IMR-90 (cell line): ENCODE measurements at regions not wholly inside any gene's neighbourhood (a gene's known extent, or its start where the extent isn't known, plus 50 kb on each side); places are given as distances from the start of the nearest gene placed in this dataset.

Experiments used
- ATAC-seq: fragments of 200-7000 bp; cut with Tn5 transposase; 2 replicates; pipeline ENCODE4 v1.9.1; 2020; ENCODE audit warnings: low read depth, mild to moderate bottlenecking, moderate library complexity
- BruUV-seq: library from RNA; stranded (reverse); fragments of 400-500 nt; replicated peaks from 2 replicates; lab custom pipeline; 2021; lab: Mats Ljungman, UMichigan
- CTCF ChIA-PET: fragments of 300-600 bp; formaldehyde crosslinking; extraction: SDS; loops from one replicate; lab custom pipeline; 2021; ENCODE audit warnings: antibody characterized with exemption; lab: Yijun Ruan, JAX
- POLR2A ChIA-PET: fragments of 300-600 bp; sonication (Branson Sonifier 250); formaldehyde crosslinking; loops from one replicate; lab custom pipeline; 2022; ENCODE audit warnings: antibody characterized with exemption; ENCODE audit not compliant: unreplicated experiment; lab: Charles Lee
- DNase-seq: peaks from one replicate; pipeline ENCODE4 v3.0.0; 2013
- H2AFZ ChIP-seq: replicated peaks from 2 replicates; pipeline ENCODE3; 2013; ENCODE audit warnings: low read length, mild to moderate bottlenecking; ENCODE audit not compliant: poor library complexity
- H2AK5ac ChIP-seq: 2 replicates; pipeline ENCODE4 v1.6.1; 2013; ENCODE audit warnings: low read depth, low read length, inconsistent platforms
- H2AK9ac ChIP-seq: replicated peaks from 2 replicates; pipeline ENCODE3; 2013; ENCODE audit warnings: mild to moderate bottlenecking, low read depth, low read length, moderate library complexity; ENCODE audit not compliant: poor library complexity
- H2BK120ac ChIP-seq: 2 replicates; pipeline ENCODE4 v1.6.1; 2013; ENCODE audit warnings: low read depth, low read length, inconsistent platforms
- H2BK15ac ChIP-seq: 3 replicates; pipeline ENCODE4 v1.6.1; 2013; ENCODE audit warnings: low read depth, low read length, inconsistent platforms
- H2BK20ac ChIP-seq: 2 replicates; pipeline ENCODE4 v1.6.1; 2013; ENCODE audit warnings: low read depth, mild to moderate bottlenecking, inconsistent platforms, low read length, moderate library complexity
- H2BK5ac ChIP-seq: 2 replicates; pipeline ENCODE4 v1.6.1; 2013; ENCODE audit warnings: mild to moderate bottlenecking, low read depth, low read length, inconsistent platforms; ENCODE audit not compliant: poor library complexity, severe bottlenecking
- H3K14ac ChIP-seq: replicated peaks from 2 replicates; pipeline ENCODE4 v1.6.1; 2013; ENCODE audit warnings: low read depth, low read length, inconsistent platforms
- H3K18ac ChIP-seq: 2 replicates; pipeline ENCODE4 v1.6.1; 2013; ENCODE audit warnings: low read depth, low read length, control low read depth
- H3K23ac ChIP-seq: 2 replicates; pipeline ENCODE4 v1.6.1; 2013; ENCODE audit warnings: low read depth, low read length, inconsistent platforms
- H3K27ac ChIP-seq: 2 replicates; pipeline ENCODE4 v1.5.1; 2013; ENCODE audit warnings: mild to moderate bottlenecking, control low read depth, low read length; ENCODE audit not compliant: insufficient read depth
- H3K27me3 ChIP-seq: 2 replicates; pipeline ENCODE4 v1.6.1; 2013; ENCODE audit warnings: low read length; ENCODE audit not compliant: control insufficient read depth, insufficient read depth
- H3K36me3 ChIP-seq: 2 replicates; pipeline ENCODE4 v1.6.1; 2013; ENCODE audit warnings: low read length, mixed read lengths; ENCODE audit not compliant: control insufficient read depth, insufficient read depth
- H3K4ac ChIP-seq: 2 replicates; pipeline ENCODE4 v1.6.1; 2013; ENCODE audit warnings: low read depth, low read length, inconsistent platforms
- H3K4me1 ChIP-seq: 2 replicates; pipeline ENCODE4 v1.6.1; 2013; ENCODE audit warnings: low read length, mixed read lengths; ENCODE audit not compliant: control insufficient read depth, insufficient read depth
- H3K4me2 ChIP-seq: 2 replicates; pipeline ENCODE4 v1.6.1; 2013; ENCODE audit warnings: low read depth, mild to moderate bottlenecking, control low read depth, low read length, moderate library complexity
- H3K4me3 ChIP-seq: 2 replicates; pipeline ENCODE4 v1.5.1; 2013; ENCODE audit warnings: low read depth, mild to moderate bottlenecking, control low read depth, low read length, moderate library complexity; ENCODE audit not compliant: insufficient read depth
- H3K56ac ChIP-seq: 2 replicates; pipeline ENCODE4 v1.6.1; 2013; ENCODE audit warnings: low read length, inconsistent platforms; ENCODE audit not compliant: insufficient read depth; ENCODE audit errors: extremely low read depth
- H3K79me1 ChIP-seq, 2 experiments: 2 replicates each; pipeline ENCODE4 v1.6.1; 2013; ENCODE audit warnings: low read length in 2 of 2, inconsistent platforms in 1 of 2, low read depth in 1 of 2
- H3K9ac ChIP-seq: 2 replicates; pipeline ENCODE4 v1.6.1; 2013; ENCODE audit warnings: low read depth, low read length, control low read depth
- H3K9me1 ChIP-seq: 2 replicates; pipeline ENCODE4 v1.6.1; 2013; ENCODE audit warnings: low read length, inconsistent platforms; ENCODE audit not compliant: insufficient read depth
- H3K9me3 ChIP-seq: 2 replicates; pipeline ENCODE4 v1.6.1; 2013; ENCODE audit warnings: low read length; ENCODE audit not compliant: control insufficient read depth, insufficient read depth
- H4K20me1 ChIP-seq: 2 replicates; pipeline ENCODE4 v1.6.1; 2013; ENCODE audit warnings: low read length, inconsistent platforms; ENCODE audit not compliant: insufficient read depth
- H4K5ac ChIP-seq: 2 replicates; pipeline ENCODE4 v1.6.1; 2013; ENCODE audit warnings: mild to moderate bottlenecking, low read depth, low read length, control low read depth
- H4K8ac ChIP-seq, 2 experiments: 2 replicates each; pipeline ENCODE4 v1.6.1; 2013; ENCODE audit warnings: low read depth in 2 of 2, low read length in 2 of 2, control low read depth in 1 of 2, inconsistent platforms in 1 of 2
- H4K91ac ChIP-seq: 2 replicates; pipeline ENCODE4 v1.6.1; 2013; ENCODE audit warnings: low read depth, low read length, inconsistent platforms; ENCODE audit not compliant: insufficient read depth
- BHLHE40 ChIP-seq: fragments of 150-350 bp; IDR thresholded peaks from 2 replicates; pipeline ENCODE4 v1.6.1; 2016; ENCODE audit warnings: mild to moderate bottlenecking, low read depth, low read length
- CEBPB ChIP-seq: IDR thresholded peaks from 2 replicates; pipeline ENCODE4 v1.6.1; 2012; ENCODE audit warnings: low read depth, low read length, improper control_type of control experiment
- CHD1 ChIP-seq: IDR thresholded peaks from 2 replicates; pipeline ENCODE4 v1.6.1; 2012; ENCODE audit warnings: low read depth, low read length, improper control_type of control experiment
- ELK1 ChIP-seq: fragments of 150-350 bp; IDR thresholded peaks from 2 replicates; pipeline ENCODE4 v1.6.1; 2016; ENCODE audit warnings: low read depth, mild to moderate bottlenecking, low read length, moderate library complexity, borderline replicate concordance
- FOS ChIP-seq: fragments of 150-350 bp; IDR thresholded peaks from 2 replicates; pipeline ENCODE4 v1.6.1; 2016; ENCODE audit warnings: low read depth, low read length
- MAFK ChIP-seq: IDR thresholded peaks from 2 replicates; pipeline ENCODE4 v1.6.1; 2012; ENCODE audit warnings: low read depth, low read length, improper control_type of control experiment
- MAZ ChIP-seq: IDR thresholded peaks from 2 replicates; pipeline ENCODE4 v1.6.1; 2012; ENCODE audit warnings: low read depth, mild to moderate bottlenecking, low read length, improper control_type of control experiment, moderate library complexity, borderline replicate concordance
- MXI1 ChIP-seq: IDR thresholded peaks from 2 replicates; pipeline ENCODE4 v1.6.1; 2012; ENCODE audit warnings: low read depth, mild to moderate bottlenecking, low read length, moderate library complexity, borderline replicate concordance
- POLR2A ChIP-seq: IDR thresholded peaks from 2 replicates; pipeline ENCODE4 v1.6.1; 2012; ENCODE audit warnings: mild to moderate bottlenecking, low read depth, low read length
- RAD21 ChIP-seq: IDR thresholded peaks from 2 replicates; pipeline ENCODE4 v1.6.1; 2012; ENCODE audit warnings: low read length, improper control_type of control experiment
- RCOR1 ChIP-seq: IDR thresholded peaks from 2 replicates; pipeline ENCODE4 v1.6.1; 2012; ENCODE audit warnings: mild to moderate bottlenecking, low read length, improper control_type of control experiment; ENCODE audit not compliant: insufficient replicate concordance
- RFX5 ChIP-seq: IDR thresholded peaks from 2 replicates; pipeline ENCODE4 v1.8.0; 2012; ENCODE audit warnings: low read depth, mild to moderate bottlenecking, low read length, moderate library complexity
- USF2 ChIP-seq: fragments of 150-350 bp; IDR thresholded peaks from 2 replicates; pipeline ENCODE4 v1.6.1; 2017; ENCODE audit warnings: mild to moderate bottlenecking, antibody characterized with exemption, low read length, low read depth
- WGBS, 2 experiments: methylation state at CpG; one replicate each; pipeline versions ENCODE4 v1.1.5 to v1.1.7; 2013; ENCODE audit warnings: missing lambda C conversion rate in 2 of 2; ENCODE audit not compliant: insufficient read length in 1 of 2; ENCODE audit errors: extremely low coverage in 2 of 2; 5-methylcytosine and 5-hydroxymethylcytosine counted together
- dilution Hi-C: fragments of 300-500 bp; cut with HindIII; formaldehyde crosslinking; loops from one replicate; pipeline ENCODE4 v1.14.3; 2018; ENCODE audit warnings: low sequenced_read_pairs; ENCODE audit not compliant: unreplicated experiment
- in situ Hi-C: fragments of 300-500 bp; cut with MboI; formaldehyde crosslinking; loops from 3 replicates; pipeline ENCODE4 v1.14.3; 2019; ENCODE audit warnings: low sequenced_read_pairs, inconsistent platforms, mixed read lengths
- intact Hi-C: fragments of 100-400 bp; cut with micrococcal nuclease; formaldehyde crosslinking; loops from 2 replicates; pipeline ENCODE4 v1.10.0; 2022

GRCh38 chr13:112183532-112184090 is 116.7 kb downstream of the SOX1 start:
- Histone ChIP-seq H3K4me1 (no peaks in the 10 kb centered on the region), H2BK5ac (no peak overlapping the region), H3K27me3 (no peaks in the 10 kb centered on the region), H3K9me1 (no peaks in the 10 kb centered on the region), H4K91ac (no peak overlapping the region), H3K18ac (no peak overlapping the region), H2BK15ac (no peak overlapping the region), H3K4ac (no peak overlapping the region), H2BK20ac (no peak overlapping the region), H3K4me3 (no peak overlapping the region), H3K79me1 (no peaks in the 10 kb centered on the region), H4K20me1 (no peaks in the 10 kb centered on the region), H2AK9ac (no peak overlapping the region), H3K56ac (no peak overlapping the region), H3K27ac (no peak overlapping the region), H2BK120ac (no peak overlapping the region), H2AFZ (no peak overlapping the region), H4K5ac (no peak overlapping the region), H3K23ac (no peak overlapping the region), H3K36me3 (no peaks in the 10 kb centered on the region), H3K9me3 (peaks cover 71% of the 10 kb centered on the region), H3K9ac (no peak overlapping the region), H3K4me2 (no peak overlapping the region), H2AK5ac (no peak overlapping the region), H4K8ac (no peak overlapping the region), H3K14ac (no peak overlapping the region)
- dilution Hi-C loops: no loop called here
- intact Hi-C loops: no loop called here
- ChIA-PET CTCF (no interaction called here), POLR2A (no interaction called here)
- ATAC-seq (no peak), DNase-seq (no peak)
- TF ChIP-seq RFX5: no peak
- no peak for TF ChIP-seq MAZ
- no peak for TF ChIP-seq MXI1
- no peak for TF ChIP-seq USF2
- TF ChIP-seq RAD21: no peak
- no peak for TF ChIP-seq CHD1
- TF ChIP-seq CEBPB: no peak
- TF ChIP-seq FOS: no peak
- TF ChIP-seq ELK1: no peak
- TF ChIP-seq MAFK: no peak
- TF ChIP-seq RCOR1: no peak
- TF ChIP-seq BHLHE40: no peak
- TF ChIP-seq POLR2A: no peak
- no TSS peak for BruUV-seq
- 10% methylated on average over 8 of the region's 24 CpGs; no CpG with 5 or more reads in 1 of the 2 experiments for WGBS, 2 experiments
- in situ Hi-C loops: no loop called here
